ENCODE measurements at regions not wholly inside any gene's neighbourhood (a gene's known extent, or its start where the extent isn't known, plus 50 kb on each side); places are given as distances from the start of the nearest gene placed in this dataset.

GRCh38 chr11:80077113-80077512, 636.3 kb upstream of the TENM4 start:
- BruUV-seq (replicated peaks), result no TSS peak
- in situ Hi-C loops (cut with HindIII; ENCODE audit: low pct_unique_long_range_greater_than_20kb, low sequenced_read_pairs), result no loop called here
- ChIA-PET POLR2A (no interaction called here), CTCF (no interaction called here)
- ATAC-seq (no peak), DNase-seq (ENCODE audit: low read depth, low spot score) (no peak)
- H3K27me3 ChIP-seq (ENCODE audit: control insufficient read depth, insufficient read depth, low read length), result no peaks in the 10 kb centered on the region
- intact Hi-C loops (cut with micrococcal nuclease; ENCODE audit: unreplicated experiment), result no loop called here
- TF ChIP-seq SIN3A (IDR thresholded peaks at IDR 0.05; ENCODE audit: borderline replicate concordance, insufficient read depth, low read depth, low read length) (no peak), CTCF (IDR thresholded peaks at IDR 0.05) (no peak)
- no peak overlapping the region for H3K27ac ChIP-seq (ENCODE audit: low read length)
- H3K4me1 ChIP-seq (ENCODE audit: control insufficient read depth, insufficient read depth, low read length), result no peaks in the 10 kb centered on the region
- no peaks in the 10 kb centered on the region for H3K36me3 ChIP-seq (ENCODE audit: control insufficient read depth, insufficient read depth, low read length)
- no peaks in the 10 kb centered on the region for H3K9me3 ChIP-seq (ENCODE audit: control insufficient read depth, insufficient read depth, low read depth, low read length)
- H3K4me3 ChIP-seq (ENCODE audit: low read depth in 2 of 2, low read length in 2 of 2), result no peak overlapping the region

GRCh38 chr11:80074837-80075236, 634.0 kb upstream of the TENM4 start:
- ATAC-seq (no peak), DNase-seq (ENCODE audit: low read depth, low spot score) (no peak)
- intact Hi-C loops (cut with micrococcal nuclease; ENCODE audit: unreplicated experiment), result no loop called here
- no TSS peak for BruUV-seq (replicated peaks)
- TF ChIP-seq SIN3A (IDR thresholded peaks at IDR 0.05; ENCODE audit: borderline replicate concordance, insufficient read depth, low read depth, low read length), result no peak
- TF ChIP-seq, protein P1, sequence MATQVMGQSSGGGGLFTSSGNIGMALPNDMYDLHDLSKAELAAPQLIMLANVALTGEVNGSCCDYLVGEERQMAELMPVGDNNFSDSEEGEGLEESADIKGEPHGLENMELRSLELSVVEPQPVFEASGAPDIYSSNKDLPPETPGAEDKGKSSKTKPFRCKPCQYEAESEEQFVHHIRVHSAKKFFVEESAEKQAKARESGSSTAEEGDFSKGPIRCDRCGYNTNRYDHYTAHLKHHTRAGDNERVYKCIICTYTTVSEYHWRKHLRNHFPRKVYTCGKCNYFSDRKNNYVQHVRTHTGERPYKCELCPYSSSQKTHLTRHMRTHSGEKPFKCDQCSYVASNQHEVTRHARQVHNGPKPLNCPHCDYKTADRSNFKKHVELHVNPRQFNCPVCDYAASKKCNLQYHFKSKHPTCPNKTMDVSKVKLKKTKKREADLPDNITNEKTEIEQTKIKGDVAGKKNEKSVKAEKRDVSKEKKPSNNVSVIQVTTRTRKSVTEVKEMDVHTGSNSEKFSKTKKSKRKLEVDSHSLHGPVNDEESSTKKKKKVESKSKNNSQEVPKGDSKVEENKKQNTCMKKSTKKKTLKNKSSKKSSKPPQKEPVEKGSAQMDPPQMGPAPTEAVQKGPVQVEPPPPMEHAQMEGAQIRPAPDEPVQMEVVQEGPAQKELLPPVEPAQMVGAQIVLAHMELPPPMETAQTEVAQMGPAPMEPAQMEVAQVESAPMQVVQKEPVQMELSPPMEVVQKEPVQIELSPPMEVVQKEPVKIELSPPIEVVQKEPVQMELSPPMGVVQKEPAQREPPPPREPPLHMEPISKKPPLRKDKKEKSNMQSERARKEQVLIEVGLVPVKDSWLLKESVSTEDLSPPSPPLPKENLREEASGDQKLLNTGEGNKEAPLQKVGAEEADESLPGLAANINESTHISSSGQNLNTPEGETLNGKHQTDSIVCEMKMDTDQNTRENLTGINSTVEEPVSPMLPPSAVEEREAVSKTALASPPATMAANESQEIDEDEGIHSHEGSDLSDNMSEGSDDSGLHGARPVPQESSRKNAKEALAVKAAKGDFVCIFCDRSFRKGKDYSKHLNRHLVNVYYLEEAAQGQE (IDR thresholded peaks at IDR 0.05; ENCODE audit: insufficient read depth in 1 of 2, low read depth in 2 of 2, low read length in 1 of 2), result no peak
- TF ChIP-seq CTCF (IDR thresholded peaks at IDR 0.05), result no peak
- TF ChIP-seq TCF7L2 (IDR thresholded peaks at IDR 0.05; ENCODE audit: low read depth, low read length), result no peak
- TF ChIP-seq POLR2AphosphoS5 (IDR thresholded peaks at IDR 0.05; ENCODE audit: low read depth, low read length), result no peak
- Histone ChIP-seq H3K9me3 (ENCODE audit: control insufficient read depth, insufficient read depth, low read depth, low read length) (no peaks in the 10 kb centered on the region), H3K4me1 (ENCODE audit: control insufficient read depth, insufficient read depth, low read length) (no peaks in the 10 kb centered on the region), H3K27me3 (ENCODE audit: control insufficient read depth, insufficient read depth, low read length) (no peaks in the 10 kb centered on the region), H3K4me3 (ENCODE audit: low read depth in 2 of 2, low read length in 2 of 2) (no peak overlapping the region), H3K36me3 (ENCODE audit: control insufficient read depth, insufficient read depth, low read length) (no peaks in the 10 kb centered on the region), H3K27ac (ENCODE audit: low read length) (no peak overlapping the region)
- CTCF ChIA-PET, result no interaction called here
- in situ Hi-C loops (cut with HindIII; ENCODE audit: low pct_unique_long_range_greater_than_20kb, low sequenced_read_pairs), result no loop called here
- POLR2A ChIA-PET, result no interaction called here

GRCh38 chr11:80066291-80066690, 625.5 kb upstream of the TENM4 start:
- H3K9me3 ChIP-seq (ENCODE audit: control insufficient read depth, insufficient read depth, low read depth, low read length), result no peaks in the 10 kb centered on the region
- in situ Hi-C loops (cut with HindIII; ENCODE audit: low pct_unique_long_range_greater_than_20kb, low sequenced_read_pairs) (no loop called here), intact Hi-C loops (cut with micrococcal nuclease; ENCODE audit: unreplicated experiment) (no loop called here)
- BruUV-seq (replicated peaks), result no TSS peak
- DNase-seq (ENCODE audit: low read depth, low spot score) (no peak), ATAC-seq (no peak)
- TF ChIP-seq SIN3A (IDR thresholded peaks at IDR 0.05; ENCODE audit: borderline replicate concordance, insufficient read depth, low read depth, low read length), result no peak
- ChIA-PET POLR2A (no interaction called here), CTCF (no interaction called here)
- H3K27ac ChIP-seq (ENCODE audit: low read length), result no peak overlapping the region
- no peaks in the 10 kb centered on the region for H3K27me3 ChIP-seq (ENCODE audit: control insufficient read depth, insufficient read depth, low read length)
- H3K36me3 ChIP-seq (ENCODE audit: control insufficient read depth, insufficient read depth, low read length), result no peaks in the 10 kb centered on the region
- H3K4me1 ChIP-seq (ENCODE audit: control insufficient read depth, insufficient read depth, low read length), result no peaks in the 10 kb centered on the region
- no peak overlapping the region for H3K4me3 ChIP-seq (ENCODE audit: low read depth in 2 of 2, low read length in 2 of 2)

Measured in Panc1 (cell line).